ENCODE measurements at regions not wholly inside any gene's neighbourhood (a gene's known extent, or its start where the extent isn't known, plus 50 kb on each side); places are given as distances from the start of the nearest gene placed in this dataset.

DNA sequence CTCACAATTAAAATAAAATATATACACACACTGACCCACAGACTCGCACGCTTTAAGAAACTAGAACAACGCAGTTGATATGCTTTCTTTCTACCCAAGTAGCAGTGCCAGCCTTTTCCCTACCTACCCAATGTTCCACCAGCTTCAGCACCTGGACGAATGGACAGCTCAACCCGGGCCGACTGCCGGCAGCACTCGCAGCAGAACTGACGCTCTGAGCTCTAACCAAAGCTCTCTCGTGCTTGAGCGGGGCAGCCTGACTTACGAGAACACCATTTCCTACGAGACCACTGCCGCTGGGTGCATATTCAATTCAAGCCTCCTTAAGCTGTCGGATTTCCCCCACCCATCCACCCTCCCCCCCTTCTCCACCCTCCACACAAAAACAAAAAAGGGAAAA is 127.4 kb upstream of the DPYD start:
- peak in 1 of 2 donors; percentile 35 for DNase-seq (ENCODE audit: low read depth in 1 of 2, low spot score in 1 of 2)

DNA sequence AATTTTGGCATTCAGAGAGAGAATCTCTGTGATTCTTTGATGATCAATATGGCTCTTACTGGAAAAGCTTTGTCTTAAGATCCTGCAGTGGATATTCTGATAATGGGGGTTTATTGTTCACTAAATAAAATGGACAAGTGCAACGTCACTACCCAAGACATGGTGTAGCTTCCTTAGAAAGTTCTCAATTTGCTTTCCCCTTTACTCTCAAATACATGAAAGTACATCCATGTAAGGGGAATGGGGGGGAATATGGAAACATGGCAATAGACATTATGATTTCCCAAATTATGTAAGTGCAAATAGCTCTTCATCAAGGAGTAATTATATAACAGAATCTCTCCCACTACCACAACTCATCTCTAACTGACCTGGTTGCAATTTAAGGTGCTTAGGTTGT is 126.3 kb upstream of the DPYD start:
- no peak for DNase-seq (ENCODE audit: low read depth in 1 of 2, low spot score in 1 of 2)

DNA sequence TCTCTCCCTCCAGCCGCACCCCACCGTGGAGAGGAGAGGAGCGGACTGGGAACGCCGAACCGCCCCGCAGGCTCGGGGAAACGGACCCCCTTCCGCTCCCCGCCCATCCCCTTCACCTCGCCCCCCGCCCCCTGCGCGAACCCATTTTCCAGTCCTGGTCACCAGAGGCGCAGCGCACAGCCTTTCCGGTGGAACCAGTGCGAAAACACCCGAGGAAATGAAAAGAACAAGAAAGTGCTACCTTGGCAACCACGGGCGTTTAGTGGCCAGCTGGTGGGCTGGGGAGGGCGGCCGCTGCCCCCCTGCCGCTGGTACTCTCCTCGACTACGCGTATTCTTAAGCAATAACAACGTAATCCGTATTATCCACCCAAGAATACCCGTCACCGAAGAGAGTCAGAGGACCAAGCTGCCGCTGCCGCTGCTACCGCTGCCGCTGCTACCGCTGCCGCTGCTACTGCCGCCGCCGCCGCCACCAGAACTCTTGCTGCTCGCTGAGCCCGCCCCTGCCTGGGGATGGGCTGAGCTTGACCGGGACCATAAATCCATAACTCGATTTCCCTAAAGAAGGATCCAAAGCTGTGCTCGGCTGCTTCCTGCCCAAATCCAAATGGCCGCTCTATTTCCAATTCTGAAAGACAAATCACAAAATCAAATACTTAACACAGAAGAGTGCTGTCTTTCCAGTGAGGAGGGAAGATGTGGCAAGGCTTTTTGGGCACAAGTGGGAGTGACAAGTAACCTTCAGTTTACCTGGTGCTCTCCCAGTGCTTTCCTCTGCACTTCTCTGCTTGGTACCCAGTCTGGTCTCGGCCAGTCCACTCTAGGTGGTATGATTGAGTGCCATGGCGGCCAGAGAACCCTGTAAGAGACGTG is 125.2 kb upstream of the DPYD start:
- no peak for DNase-seq (ENCODE audit: low read depth in 1 of 2, low spot score in 1 of 2)

DNA sequence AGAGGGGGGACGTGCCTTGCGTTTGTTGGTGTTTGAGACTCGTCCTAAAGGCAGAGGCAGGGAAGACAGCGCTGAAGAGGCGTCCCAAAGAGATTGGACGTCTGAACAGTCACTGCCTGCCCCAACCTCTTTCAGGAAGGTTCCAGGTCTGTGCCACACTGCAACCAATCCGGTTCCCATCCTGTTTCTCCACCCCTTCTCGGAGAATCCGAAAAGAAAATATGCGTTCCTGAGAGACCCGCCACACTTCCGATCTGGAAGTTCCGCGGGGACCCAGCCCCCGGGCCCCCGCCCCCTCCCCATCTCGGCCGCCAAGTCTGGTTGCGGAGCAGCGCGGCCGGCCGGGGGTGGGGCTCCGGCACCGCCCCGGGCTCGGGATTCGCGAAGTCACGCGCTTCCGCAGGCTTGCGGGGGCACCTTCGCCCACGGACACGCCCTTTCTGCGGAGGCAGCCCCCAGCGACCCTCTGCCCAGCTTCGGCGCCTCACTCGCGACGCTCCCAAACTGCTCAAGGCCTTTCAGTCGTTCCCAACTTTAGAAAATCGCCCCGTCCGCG is 124.5 kb upstream of the DPYD start:
- no peak for DNase-seq (ENCODE audit: low read depth in 1 of 2, low spot score in 1 of 2)

DNA sequence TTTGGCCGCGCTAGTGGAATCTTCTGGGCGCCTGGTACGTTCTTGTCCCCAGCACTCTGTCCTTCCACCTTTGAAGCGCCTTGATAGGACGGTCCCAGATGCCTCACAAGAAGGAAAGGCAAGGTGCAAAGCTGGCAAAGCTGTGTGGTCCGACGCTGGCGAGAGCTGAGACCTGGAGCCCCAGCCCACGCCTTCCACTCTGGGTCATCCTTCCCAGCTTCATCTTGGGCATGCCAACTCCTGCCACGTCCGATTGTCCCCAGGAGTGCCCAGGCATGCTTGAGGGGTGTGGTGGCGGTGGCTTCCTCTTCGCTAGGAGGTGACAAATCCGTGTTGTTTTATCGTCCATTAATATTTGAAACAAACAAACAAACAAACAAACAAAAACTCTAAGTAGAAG is 123.9 kb upstream of the DPYD start:
- DNase-seq (ENCODE audit: low read depth in 1 of 2, low spot score in 1 of 2), result no peak

DNA sequence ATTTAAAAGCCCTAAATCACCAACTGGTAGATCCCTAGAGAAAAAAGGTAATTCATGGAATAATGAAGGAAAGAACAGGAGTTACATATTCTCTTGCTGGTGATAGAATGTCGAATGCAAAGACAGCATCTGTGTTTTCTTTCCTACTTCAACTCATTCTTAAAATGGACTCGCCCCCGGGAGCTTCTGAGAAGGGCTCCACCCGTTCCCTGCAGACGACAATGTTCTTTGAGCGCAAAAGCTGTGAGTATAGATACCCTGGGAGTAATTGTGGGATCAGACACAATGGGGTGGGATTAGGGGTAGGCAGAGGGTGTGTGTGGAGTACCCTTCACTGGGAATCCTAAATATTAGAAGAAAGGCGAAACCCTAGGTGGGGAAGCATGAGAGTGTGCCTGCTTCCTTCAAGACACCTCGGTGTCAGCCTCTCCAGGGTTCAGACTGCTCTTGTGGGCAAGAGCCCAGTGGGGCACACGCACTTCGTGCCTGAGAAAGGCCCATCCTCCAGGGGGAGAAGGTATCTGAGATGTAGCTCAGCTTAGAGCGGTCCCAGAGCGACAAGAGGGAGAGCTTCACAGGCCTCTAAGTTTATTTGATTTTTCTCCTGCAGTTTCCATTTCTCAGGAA is 123.3 kb upstream of the DPYD start:
- no peak for DNase-seq (ENCODE audit: low read depth in 1 of 2, low spot score in 1 of 2)

DNA sequence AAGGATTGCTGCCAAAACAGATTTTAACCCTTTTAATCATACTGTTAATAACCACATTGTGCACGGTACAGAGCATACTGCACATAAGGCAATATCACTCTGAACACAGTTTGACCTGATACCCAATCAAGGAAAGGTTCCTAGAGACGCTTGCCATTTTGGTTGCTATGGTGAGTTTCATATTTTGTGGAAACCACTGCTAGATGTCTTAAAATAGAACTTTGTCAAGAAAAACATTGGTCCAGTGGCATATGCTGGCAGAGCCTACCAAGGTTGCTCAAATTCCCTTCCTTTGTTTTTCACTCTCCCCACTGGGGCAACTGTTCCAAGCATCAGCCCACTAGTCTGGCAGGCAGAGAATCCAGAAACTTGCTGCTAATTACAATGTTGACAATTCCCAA is 114.8 kb upstream of the DPYD start:
- DNase-seq (ENCODE audit: low read depth in 1 of 2, low spot score in 1 of 2), result no peak

DNA sequence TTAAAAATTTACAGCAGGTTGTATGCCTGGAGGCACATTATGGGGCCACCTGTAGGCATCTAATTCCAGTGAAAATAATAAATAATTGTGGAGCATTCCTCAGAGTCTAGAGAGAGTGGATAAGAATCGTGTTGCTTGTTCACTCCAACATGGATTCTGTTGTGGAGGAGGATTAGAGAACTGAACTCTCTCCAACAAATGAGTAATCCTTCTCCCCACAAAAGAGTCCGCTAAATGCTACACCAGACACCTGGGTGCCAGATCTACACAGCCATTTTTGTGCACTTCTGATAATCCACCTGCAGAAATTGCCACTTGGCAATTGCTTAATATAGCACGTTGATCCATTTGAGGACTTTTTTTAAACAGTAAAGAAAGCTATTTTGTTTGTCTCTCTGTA is 113.7 kb upstream of the DPYD start:
- no peak for DNase-seq (ENCODE audit: low read depth in 1 of 2, low spot score in 1 of 2)

DNA sequence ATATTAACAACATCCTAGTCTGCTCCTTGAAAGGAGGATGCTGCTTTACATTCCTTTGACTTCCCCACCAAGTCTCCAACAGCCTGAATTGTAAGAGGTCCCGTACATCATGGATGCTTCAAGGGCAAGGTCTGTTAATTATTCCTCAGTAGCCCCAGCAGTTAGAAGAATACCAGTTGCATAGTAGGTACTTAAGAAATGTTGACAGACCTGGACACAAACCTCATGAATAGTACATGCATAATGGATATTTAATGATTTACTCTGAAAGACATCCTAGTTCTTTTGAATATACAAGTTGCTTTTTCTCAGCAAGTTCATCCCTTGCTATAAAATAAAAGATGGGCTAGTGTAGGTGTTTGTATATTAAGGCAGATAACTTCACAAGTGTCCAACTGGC is 112.1 kb upstream of the DPYD start:
- no peak for DNase-seq (ENCODE audit: low read depth in 1 of 2, low spot score in 1 of 2)

DNA sequence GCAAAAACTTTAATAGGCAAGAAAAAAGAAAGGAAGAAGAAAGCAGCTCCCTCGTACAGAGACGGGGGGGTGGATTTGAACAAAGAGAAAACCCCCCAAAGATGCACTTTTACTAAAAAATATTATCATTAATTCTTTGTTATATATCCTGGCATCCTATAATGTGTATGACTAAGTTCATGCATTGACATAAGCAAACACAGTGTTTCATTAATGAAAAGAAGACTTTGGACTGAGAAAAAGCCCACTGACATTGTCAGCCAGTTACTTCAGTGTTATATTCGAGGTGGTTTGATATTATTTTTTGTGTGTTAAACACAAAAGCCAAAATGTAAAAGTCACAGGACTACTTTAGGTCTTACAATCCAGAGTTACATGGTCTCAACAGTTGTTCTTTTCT is 110.1 kb upstream of the DPYD start:
- no peak for DNase-seq (ENCODE audit: low read depth in 1 of 2, low spot score in 1 of 2)

DNA sequence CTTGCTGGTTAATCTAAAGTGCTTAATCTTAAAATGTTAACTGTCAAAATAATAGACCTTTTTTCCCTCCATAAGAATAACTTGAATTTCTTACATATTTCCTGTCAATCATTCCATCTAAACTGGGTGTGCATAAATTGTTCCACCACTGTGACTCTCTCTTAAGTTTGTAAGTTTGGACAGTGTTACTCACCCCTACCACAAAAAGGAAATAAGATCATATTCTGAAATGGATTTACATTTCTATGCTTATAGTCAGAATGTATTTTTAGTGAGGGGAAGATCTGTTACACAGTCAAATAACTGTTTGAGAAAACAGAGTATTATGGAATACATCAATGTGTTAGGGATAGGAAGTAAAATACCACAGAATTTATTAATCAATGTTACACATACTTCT is 109.6 kb upstream of the DPYD start:
- no peak for DNase-seq (ENCODE audit: low read depth in 1 of 2, low spot score in 1 of 2)

DNA sequence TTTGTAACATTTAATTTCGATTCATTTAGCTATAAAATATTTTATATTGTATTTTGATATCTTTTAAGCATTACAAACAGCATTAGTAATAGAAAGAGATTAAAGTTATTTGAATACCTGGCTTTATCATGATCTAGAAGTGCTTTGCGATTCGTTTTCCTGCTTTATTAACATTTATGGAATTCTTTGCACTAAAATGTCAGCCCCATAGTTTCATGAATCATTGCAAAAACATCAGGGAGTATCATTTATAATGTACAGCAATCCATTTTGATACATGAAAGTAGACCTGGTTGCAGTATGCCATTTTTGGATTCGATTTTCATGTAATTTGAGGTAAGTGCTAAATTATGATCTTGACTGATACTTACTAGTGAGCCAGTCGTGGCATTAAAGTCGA is 108.0 kb upstream of the DPYD start:
- no peak for DNase-seq (ENCODE audit: low read depth in 1 of 2, low spot score in 1 of 2)

DNA sequence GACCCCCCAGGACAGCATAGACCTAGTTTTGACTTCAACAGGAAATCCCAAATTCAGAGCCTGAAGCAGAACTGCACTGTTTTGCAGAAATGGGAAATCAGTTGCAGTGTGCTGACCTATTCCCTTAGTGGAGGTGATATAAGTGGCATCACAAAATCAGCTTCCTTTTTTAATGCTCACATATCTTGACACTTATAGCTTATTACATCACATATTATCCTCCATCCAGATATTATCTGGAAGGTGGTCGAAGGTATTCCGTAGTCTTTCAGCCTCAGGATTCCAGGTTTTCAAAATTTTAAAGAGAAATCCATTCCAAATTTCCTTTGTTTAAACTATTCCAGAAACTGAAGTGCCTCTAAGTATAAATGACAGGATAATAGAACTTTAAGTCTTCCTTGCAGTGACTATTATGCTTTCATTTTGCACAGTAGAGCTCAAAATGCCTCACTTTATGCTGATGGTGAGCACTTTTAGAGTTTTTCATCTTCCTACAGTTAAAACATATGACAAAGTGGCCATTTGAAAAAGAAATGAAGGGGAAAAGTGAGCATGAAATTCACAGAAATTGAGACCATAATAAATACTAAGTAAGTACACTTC is 106.4 kb upstream of the DPYD start:
- DNase-seq (ENCODE audit: low read depth in 1 of 2, low spot score in 1 of 2), result no peak

DNA sequence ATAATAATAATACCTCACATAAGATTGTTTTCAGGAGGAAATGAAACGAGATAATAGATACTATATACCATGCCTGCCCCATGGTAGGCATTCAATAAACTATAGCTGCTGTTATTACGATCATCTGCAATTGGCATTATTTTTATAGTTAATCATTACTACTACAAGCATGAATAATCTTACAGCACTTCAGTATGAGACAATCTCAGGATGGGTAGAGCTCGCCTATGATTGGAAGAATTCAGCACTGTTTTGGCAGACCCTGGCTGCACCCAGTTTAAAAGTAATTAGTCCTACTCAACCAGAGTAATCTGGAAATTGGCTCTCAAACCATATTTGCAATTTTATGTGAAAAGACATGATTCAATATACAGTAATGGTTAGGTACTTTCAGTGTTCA is 105.0 kb upstream of the DPYD start:
- DNase-seq (ENCODE audit: low read depth in 1 of 2, low spot score in 1 of 2), result no peak

DNA sequence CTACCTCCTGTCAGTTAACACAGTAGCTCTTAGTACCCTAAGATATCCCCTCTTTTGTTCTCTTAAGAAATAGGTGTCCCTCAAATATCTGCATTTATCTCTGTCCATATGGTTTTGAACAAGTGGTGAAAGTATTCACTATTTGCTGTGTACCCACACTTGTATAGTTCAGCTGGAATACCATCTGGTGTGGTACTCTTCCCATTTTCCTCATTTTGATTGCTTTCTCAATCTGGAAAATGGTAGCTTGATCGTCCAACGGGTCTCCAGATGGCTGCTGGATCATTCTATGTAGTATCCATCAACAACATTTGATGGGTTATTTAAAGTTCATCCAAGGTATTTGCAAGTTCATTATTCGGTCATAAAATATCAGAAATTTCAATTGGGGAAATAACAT is 100.3 kb upstream of the DPYD start:
- no peak for DNase-seq (ENCODE audit: low read depth in 1 of 2, low spot score in 1 of 2)

DNA sequence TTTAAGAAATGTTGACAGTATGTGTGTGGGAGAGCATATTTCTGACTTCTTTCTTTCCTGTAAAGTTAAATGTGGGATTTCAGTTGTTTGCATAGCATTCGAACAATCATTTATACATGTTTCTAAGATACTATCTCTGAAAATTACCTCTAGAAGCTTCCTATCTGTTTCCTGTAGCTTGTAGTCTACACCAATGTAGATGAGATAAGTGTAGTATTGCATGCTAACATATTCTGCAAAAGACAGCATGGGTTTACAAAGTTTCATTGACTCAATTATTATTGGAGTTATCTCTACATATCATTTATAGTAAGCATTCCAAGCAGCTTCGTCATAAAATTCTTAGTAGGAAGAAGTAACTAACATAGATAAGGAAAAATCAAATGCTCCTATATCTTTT is 98.9 kb upstream of the DPYD start:
- no peak for DNase-seq (ENCODE audit: low read depth in 1 of 2, low spot score in 1 of 2)

DNA sequence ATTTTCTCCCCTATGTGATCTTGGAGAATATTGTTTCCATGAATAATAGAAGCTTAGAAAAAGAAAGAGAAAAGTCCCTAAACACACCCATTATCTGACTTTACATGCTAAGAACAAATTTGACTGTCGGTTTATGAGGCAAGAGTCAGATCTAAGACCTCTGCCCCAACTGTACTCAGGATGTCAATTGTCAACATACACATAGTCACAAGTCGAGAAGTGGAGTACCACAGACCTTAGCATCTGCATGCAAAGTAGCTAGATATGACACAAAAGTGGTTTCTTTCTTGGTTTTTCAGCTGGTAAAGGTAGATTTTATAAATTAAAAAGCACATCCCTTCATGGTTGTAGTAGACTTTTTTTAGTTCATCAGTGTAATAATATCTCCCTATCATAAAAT is 97.2 kb upstream of the DPYD start:
- DNase-seq (ENCODE audit: low read depth in 1 of 2, low spot score in 1 of 2), result no peak

DNA sequence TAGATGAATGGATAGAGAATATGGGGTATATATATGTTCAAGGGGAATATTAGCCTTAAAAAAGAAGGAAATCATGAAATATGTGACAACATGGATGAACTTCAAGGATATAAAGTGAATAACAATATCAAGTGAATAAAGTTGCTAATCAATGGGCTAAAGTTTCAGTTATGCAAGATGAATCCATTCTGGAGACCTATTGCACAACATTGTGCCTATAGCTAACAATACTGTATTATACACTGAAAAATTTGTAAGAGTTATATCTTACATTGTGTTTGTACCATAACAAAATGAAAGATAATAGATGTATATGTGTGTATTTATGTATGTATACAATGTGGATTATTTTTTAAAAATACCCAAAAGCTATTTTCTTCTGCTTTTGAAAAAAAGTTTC is 96.3 kb upstream of the DPYD start:
- DNase-seq (ENCODE audit: low read depth in 1 of 2, low spot score in 1 of 2), result no peak

DNA sequence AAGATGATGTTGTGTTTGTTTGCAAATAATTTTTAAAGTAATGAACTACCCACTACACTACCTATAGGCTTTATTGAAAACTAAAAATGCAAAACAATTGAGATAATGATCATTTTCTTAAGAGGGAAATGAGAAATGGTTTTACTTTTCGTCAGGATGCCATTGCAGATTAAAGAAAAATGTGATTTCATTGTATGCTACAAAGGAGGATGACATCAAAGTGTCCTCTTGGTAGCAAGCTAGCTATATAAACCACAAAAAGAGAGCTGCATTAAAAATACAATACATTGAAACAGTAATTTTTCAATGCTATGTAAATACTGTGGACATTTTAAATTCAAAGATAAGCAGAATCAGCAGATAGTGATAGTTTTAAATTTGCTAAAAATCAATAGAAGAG is 87.5 kb upstream of the DPYD start:
- no peak for DNase-seq (ENCODE audit: low read depth in 1 of 2, low spot score in 1 of 2)

DNA sequence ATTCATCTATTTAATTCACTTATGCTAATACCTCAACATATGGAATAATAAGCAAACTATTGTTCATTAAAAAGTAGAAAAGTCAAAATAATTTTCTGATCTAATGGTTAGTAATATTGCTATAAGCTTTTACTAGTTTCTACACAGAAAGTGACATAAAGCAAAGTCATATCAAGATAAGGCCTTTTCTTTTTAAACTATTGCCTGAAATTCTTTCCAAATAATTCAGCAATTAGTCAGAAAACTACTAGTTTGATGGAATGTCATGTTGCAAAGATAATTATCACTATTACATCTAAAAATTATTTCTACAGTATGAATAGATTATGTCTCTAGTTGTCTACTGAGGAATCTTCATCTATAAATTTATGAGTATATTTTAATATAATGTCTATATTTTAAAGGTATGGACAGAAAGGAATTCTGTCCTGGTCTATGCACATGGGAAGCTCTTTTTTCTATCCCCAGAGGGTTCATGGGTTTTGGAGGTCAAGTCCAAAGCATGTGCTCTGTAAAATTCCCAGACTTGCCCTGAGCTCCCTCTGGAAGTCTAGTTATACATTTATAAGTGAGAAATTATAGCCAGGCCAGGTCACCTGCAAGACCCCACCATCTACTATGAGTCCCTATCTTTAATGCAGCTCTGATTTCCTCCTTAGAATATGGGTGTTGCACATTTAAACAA is 84.6 kb upstream of the DPYD start:
- no peak for DNase-seq (ENCODE audit: low read depth in 1 of 2, low spot score in 1 of 2)

DNA sequence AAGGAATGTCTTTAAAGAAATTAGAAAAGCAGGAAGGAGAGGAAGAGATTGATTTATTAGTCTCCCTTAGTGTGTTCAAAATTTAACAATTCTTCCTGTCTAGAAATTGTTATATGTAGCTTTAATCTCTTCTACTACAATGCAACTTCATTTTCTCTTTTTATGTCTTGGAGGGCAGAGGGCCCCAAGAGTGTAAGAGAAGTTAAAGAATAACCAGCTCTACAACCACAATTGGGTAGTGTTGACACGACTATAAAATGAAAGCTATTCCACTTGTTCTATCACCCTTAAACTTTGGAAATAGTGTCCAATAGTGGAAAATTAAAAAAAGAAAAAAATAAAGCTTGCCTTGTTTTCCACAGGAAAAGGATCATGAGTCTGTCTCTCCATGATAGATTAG is 82.6 kb upstream of the DPYD start:
- DNase-seq (ENCODE audit: low read depth in 1 of 2, low spot score in 1 of 2), result no peak

DNA sequence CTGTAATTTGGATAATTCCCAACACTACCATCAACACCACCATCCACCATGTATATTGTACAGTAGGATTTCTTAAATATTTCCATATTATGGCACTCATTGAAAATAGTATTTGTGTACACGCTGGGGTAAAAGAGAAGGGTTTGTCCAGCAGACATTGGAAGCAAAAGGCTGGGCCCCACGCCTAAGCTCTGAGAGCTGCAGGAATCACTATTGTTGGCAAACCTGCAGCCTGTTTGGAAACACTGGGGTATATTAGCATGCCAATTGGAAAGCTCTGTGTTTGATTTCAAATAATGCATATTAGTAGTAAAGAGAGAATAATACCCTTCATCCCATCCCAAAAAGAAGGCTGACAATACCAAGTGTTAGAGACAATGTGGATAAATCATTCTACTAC is 81.5 kb upstream of the DPYD start:
- no peak for DNase-seq (ENCODE audit: low read depth in 1 of 2, low spot score in 1 of 2)

All from activated T-helper 1 cell treated with anti-CD3 and anti-CD28 coated beads, Interleukin-2, amount 50 U/mL, for 16 hours (primary cell).